ENCODE measurements at regions not wholly inside any gene's neighbourhood (a gene's known extent, or its start where the extent isn't known, plus 50 kb on each side); places are given as distances from the start of the nearest gene placed in this dataset.

DNA sequence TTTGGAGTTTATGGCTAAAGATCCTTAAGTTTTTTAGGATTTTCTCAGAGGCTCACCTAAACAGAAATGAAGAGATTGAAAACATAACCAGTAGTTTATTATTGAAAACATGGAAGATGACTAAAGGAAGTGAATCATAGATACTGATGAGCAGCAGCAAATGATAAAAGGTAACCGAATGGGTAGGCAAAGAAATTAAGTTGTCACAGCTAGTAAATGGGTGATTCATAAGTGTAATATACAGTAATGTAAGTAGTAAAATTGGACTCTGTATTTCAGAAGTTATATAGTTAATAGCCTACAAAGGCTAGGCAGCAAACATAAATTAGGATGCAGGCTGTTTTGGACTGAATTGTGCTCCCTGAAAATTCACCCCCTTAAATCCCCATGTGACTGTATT is 59.0 kb upstream of the ADGRA3 start:
- Mint-ChIP-seq H3K9me3 (ENCODE audit: unreplicated experiment) (no peaks in the 10 kb centered on the region), H3K4me3 (ENCODE audit: unreplicated experiment) (no peak overlapping the region), H3K27me3 (ENCODE audit: insufficient read depth, unreplicated experiment) (no peaks in the 10 kb centered on the region), H3K36me3 (ENCODE audit: insufficient read depth, unreplicated experiment) (no peaks in the 10 kb centered on the region), H3K4me1 (ENCODE audit: low read depth, unreplicated experiment) (no peaks in the 10 kb centered on the region), H3K27ac (ENCODE audit: unreplicated experiment) (no peak overlapping the region)
- no peak overlapping the region for H3K4me3 ChIP-seq (ENCODE audit: low read depth, low read length)
- TF ChIP-seq, protein P1, sequence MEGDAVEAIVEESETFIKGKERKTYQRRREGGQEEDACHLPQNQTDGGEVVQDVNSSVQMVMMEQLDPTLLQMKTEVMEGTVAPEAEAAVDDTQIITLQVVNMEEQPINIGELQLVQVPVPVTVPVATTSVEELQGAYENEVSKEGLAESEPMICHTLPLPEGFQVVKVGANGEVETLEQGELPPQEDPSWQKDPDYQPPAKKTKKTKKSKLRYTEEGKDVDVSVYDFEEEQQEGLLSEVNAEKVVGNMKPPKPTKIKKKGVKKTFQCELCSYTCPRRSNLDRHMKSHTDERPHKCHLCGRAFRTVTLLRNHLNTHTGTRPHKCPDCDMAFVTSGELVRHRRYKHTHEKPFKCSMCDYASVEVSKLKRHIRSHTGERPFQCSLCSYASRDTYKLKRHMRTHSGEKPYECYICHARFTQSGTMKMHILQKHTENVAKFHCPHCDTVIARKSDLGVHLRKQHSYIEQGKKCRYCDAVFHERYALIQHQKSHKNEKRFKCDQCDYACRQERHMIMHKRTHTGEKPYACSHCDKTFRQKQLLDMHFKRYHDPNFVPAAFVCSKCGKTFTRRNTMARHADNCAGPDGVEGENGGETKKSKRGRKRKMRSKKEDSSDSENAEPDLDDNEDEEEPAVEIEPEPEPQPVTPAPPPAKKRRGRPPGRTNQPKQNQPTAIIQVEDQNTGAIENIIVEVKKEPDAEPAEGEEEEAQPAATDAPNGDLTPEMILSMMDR (IDR thresholded peaks at IDR 0.05; ENCODE audit: insufficient read depth in 1 of 2, low read depth in 1 of 2, low read length in 1 of 2, severe bottlenecking in 1 of 2, unreplicated experiment in 1 of 2) = no peak
- BruUV-seq (replicated peaks) = no TSS peak
- H3K9me3 ChIP-seq = no peaks in the 10 kb centered on the region
- intact Hi-C loops (cut with micrococcal nuclease; ENCODE audit: unreplicated experiment) = no loop called here
- H3K4me1 ChIP-seq = no peaks in the 10 kb centered on the region
- ChIA-PET POLR2A (no interaction called here), CTCF (interaction anchor here (1.0 kb wide), 1 partner anchor 33 kb away, joined by 4 read pairs; no protein-coding TSS in a partner anchor)
- H3K27me3 ChIP-seq (replicated peaks; ENCODE audit: control insufficient read depth, insufficient read depth, low read length) = no peaks in the 10 kb centered on the region
- H3K36me3 ChIP-seq (ENCODE audit: control insufficient read depth, insufficient read depth, low read length) = no peaks in the 10 kb centered on the region
- no peak for DNase-seq

DNA sequence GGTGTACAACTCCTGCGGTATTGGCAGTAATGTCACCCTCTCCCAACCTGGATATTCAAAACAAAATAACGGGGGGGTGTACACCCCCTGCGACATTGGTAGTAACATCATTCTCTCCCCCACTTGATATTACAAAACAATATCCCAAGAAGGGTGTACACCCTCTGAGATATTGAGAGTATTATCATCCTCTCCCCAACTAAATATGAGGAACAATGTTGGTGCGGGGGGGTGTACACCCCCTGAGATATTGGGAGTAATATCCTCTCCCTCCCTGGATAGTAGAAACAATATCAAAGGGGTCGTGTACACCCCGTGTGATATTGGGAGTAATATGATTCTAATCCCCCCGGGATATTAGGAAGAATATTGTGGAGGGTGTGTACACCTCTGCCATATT is 71.4 kb upstream of the ADGRA3 start:
- DNase-seq = no peak
- intact Hi-C loops (cut with micrococcal nuclease; ENCODE audit: unreplicated experiment) = no loop called here
- Mint-ChIP-seq H3K27me3 (ENCODE audit: insufficient read depth, unreplicated experiment) (no peaks in the 10 kb centered on the region), H3K36me3 (ENCODE audit: insufficient read depth, unreplicated experiment) (no peaks in the 10 kb centered on the region), H3K27ac (ENCODE audit: unreplicated experiment) (no peak overlapping the region), H3K4me3 (ENCODE audit: unreplicated experiment) (no peak overlapping the region), H3K9me3 (ENCODE audit: unreplicated experiment) (no peaks in the 10 kb centered on the region), H3K4me1 (ENCODE audit: low read depth, unreplicated experiment) (no peaks in the 10 kb centered on the region)
- no peaks in the 10 kb centered on the region for H3K4me1 ChIP-seq
- H3K4me3 ChIP-seq (ENCODE audit: low read depth, low read length) = no peak overlapping the region
- no peaks in the 10 kb centered on the region for H3K27me3 ChIP-seq (replicated peaks; ENCODE audit: control insufficient read depth, insufficient read depth, low read length)
- ChIA-PET CTCF (no interaction called here), POLR2A (no interaction called here)
- H3K9me3 ChIP-seq = no peaks in the 10 kb centered on the region
- BruUV-seq (replicated peaks) = no TSS peak
- no peaks in the 10 kb centered on the region for H3K36me3 ChIP-seq (ENCODE audit: control insufficient read depth, insufficient read depth, low read length)
- TF ChIP-seq, protein P1 (IDR thresholded peaks at IDR 0.05; ENCODE audit: insufficient read depth in 1 of 2, low read depth in 1 of 2, low read length in 1 of 2, severe bottlenecking in 1 of 2, unreplicated experiment in 1 of 2) = no peak

DNA sequence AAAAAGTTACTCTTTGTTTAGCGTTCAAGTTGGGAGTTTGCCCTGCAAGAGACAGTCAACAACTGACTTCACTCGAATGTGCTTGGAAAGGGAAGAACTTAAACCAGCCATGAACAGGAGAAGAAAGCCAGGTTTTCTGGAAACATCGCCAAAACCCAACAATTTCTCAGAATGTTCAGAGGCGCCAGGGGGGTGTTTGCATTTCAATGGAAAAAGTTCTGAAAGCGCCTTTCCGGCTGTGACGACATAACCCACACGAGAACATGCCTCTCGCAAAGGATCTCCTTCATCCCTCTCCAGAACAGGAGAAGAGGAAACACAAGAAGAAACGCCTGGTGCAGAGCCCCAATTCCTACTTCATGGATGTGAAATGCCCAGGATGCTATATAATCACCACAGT is 78.1 kb upstream of the ADGRA3 start:
- Mint-ChIP-seq H3K36me3 (ENCODE audit: insufficient read depth, unreplicated experiment) (no peaks in the 10 kb centered on the region), H3K4me3 (ENCODE audit: unreplicated experiment) (no peak overlapping the region), H3K27ac (ENCODE audit: unreplicated experiment) (no peak overlapping the region), H3K9me3 (ENCODE audit: unreplicated experiment) (no peaks in the 10 kb centered on the region), H3K27me3 (ENCODE audit: insufficient read depth, unreplicated experiment) (no peaks in the 10 kb centered on the region), H3K4me1 (ENCODE audit: low read depth, unreplicated experiment) (peaks cover 15% of the 10 kb centered on the region)
- intact Hi-C loops (cut with micrococcal nuclease; ENCODE audit: unreplicated experiment) = no loop called here
- Histone ChIP-seq H3K4me3 (ENCODE audit: low read depth, low read length) (no peak overlapping the region), H3K4me1 (0 out of 2 replicates have a peak, but pooled peaks cover 4% of the 10 kb centered on the region), H3K36me3 (ENCODE audit: control insufficient read depth, insufficient read depth, low read length) (no peaks in the 10 kb centered on the region), H3K9me3 (no peaks in the 10 kb centered on the region), H3K27me3 (replicated peaks; ENCODE audit: control insufficient read depth, insufficient read depth, low read length) (no peaks in the 10 kb centered on the region)
- POLR2A ChIA-PET = no interaction called here
- TF ChIP-seq, protein P1 (IDR thresholded peaks at IDR 0.05; ENCODE audit: insufficient read depth in 1 of 2, low read depth in 1 of 2, low read length in 1 of 2, severe bottlenecking in 1 of 2, unreplicated experiment in 1 of 2) = no peak
- no peak for DNase-seq
- no TSS peak for BruUV-seq (replicated peaks)
- CTCF ChIA-PET = interaction anchor here (0.6 kb wide), 1 partner anchor 1139 kb away, joined by 3 read pairs; no protein-coding TSS in a partner anchor

Measured in Caco-2 (cell line).